ENCODE measurements at regions not wholly inside any gene's neighbourhood (a gene's known extent, or its start where the extent isn't known, plus 50 kb on each side); places are given as distances from the start of the nearest gene placed in this dataset.

- no peak for ATAC-seq
- TF ChIP-seq, protein P1, sequence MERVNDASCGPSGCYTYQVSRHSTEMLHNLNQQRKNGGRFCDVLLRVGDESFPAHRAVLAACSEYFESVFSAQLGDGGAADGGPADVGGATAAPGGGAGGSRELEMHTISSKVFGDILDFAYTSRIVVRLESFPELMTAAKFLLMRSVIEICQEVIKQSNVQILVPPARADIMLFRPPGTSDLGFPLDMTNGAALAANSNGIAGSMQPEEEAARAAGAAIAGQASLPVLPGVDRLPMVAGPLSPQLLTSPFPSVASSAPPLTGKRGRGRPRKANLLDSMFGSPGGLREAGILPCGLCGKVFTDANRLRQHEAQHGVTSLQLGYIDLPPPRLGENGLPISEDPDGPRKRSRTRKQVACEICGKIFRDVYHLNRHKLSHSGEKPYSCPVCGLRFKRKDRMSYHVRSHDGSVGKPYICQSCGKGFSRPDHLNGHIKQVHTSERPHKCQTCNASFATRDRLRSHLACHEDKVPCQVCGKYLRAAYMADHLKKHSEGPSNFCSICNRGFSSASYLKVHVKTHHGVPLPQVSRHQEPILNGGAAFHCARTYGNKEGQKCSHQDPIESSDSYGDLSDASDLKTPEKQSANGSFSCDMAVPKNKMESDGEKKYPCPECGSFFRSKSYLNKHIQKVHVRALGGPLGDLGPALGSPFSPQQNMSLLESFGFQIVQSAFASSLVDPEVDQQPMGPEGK (CRISPR knock-in tag; IDR thresholded peaks at IDR 0.05; ENCODE audit: borderline replicate concordance) = no peak
- TF ChIP-seq, protein P2, sequence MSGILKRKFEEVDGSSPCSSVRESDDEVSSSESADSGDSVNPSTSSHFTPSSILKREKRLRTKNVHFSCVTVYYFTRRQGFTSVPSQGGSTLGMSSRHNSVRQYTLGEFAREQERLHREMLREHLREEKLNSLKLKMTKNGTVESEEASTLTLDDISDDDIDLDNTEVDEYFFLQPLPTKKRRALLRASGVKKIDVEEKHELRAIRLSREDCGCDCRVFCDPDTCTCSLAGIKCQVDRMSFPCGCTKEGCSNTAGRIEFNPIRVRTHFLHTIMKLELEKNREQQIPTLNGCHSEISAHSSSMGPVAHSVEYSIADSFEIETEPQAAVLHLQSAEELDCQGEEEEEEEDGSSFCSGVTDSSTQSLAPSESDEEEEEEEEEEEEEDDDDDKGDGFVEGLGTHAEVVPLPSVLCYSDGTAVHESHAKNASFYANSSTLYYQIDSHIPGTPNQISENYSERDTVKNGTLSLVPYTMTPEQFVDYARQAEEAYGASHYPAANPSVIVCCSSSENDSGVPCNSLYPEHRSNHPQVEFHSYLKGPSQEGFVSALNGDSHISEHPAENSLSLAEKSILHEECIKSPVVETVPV (CRISPR knock-in tag; IDR thresholded peaks at IDR 0.05) = no peak
- TF ChIP-seq ZNF70 (CRISPR knock-in tag; IDR thresholded peaks at IDR 0.05) (no peak), TOX (CRISPR knock-in tag; IDR thresholded peaks at IDR 0.05; ENCODE audit: borderline replicate concordance) (no peak), ESRRG (CRISPR knock-in tag; IDR thresholded peaks at IDR 0.05) (no peak), ISL1 (CRISPR knock-in tag; IDR thresholded peaks at IDR 0.05) (no peak), TSHZ2 (CRISPR knock-in tag; IDR thresholded peaks at IDR 0.05) (no peak), ZNF565 (CRISPR knock-in tag; conservative IDR thresholded peaks at IDR 0.05; ENCODE audit: low read depth) (no peak), PPARA (CRISPR knock-in tag; IDR thresholded peaks at IDR 0.05; ENCODE audit: borderline replicate concordance) (no peak), CSDC2 (CRISPR knock-in tag; IDR thresholded peaks at IDR 0.05) (no peak), ZC3H10 (CRISPR knock-in tag; IDR thresholded peaks at IDR 0.05) (no peak)
These were observed 86.9 kb upstream of the SLC25A26 start for GRCh38 chr3:66133853-66134445.

DNA sequence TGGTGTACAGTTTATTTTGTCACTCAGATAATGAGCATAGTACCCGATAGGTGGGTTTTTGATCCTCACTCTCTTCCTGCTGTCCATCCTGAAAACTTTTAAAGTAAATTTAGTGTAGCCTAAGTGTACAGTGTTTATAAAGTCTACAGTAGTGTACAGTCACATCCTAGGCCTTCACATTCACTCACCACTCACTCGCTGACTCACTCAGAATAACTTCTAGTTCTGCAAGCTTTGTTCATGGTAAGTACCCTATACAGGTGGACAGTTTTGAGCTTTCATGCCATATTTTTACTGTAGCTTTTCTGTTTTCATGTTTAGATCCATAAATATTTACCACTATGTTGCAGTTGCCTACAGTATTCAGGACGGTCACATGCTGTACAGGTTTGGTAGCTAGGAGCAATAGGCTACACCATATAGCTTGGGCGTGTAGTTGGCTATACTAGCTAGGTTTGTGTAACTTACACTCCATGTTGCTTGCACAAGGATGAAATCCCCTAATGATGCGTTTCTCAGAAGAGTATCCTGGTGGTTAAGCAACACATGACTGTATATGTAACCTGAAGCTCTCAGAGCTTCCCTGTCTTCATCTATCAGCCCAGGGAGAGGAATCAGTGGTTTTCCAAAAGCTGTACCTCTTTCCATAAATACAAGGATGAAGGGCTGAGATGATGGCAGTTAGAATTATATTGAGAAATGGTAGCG lies 87.6 kb upstream of the SLC25A26 start:
- TF ChIP-seq TSHZ2 (CRISPR knock-in tag; IDR thresholded peaks at IDR 0.05) (no peak), GLIS3 (CRISPR knock-in tag; IDR thresholded peaks at IDR 0.05) (no peak), PPARA (CRISPR knock-in tag; IDR thresholded peaks at IDR 0.05; ENCODE audit: borderline replicate concordance) (no peak), ZNF565 (CRISPR knock-in tag; conservative IDR thresholded peaks at IDR 0.05; ENCODE audit: low read depth) (no peak), ISL1 (CRISPR knock-in tag; IDR thresholded peaks at IDR 0.05) (no peak), CREB5 (CRISPR knock-in tag; IDR thresholded peaks at IDR 0.05; ENCODE audit: low read depth) (no peak), ZFP3 (CRISPR knock-in tag; IDR thresholded peaks at IDR 0.05) (no peak), ZNF8 (CRISPR knock-in tag; IDR thresholded peaks at IDR 0.05) (no peak), RARB (CRISPR knock-in tag; IDR thresholded peaks at IDR 0.05) (no peak), ZC3H10 (CRISPR knock-in tag; IDR thresholded peaks at IDR 0.05) (no peak), ZNF70 (CRISPR knock-in tag; IDR thresholded peaks at IDR 0.05) (no peak), OSR1 (CRISPR knock-in tag; IDR thresholded peaks at IDR 0.05) (no peak), TOX (CRISPR knock-in tag; IDR thresholded peaks at IDR 0.05; ENCODE audit: borderline replicate concordance) (no peak), ARNTL (CRISPR knock-in tag; IDR thresholded peaks at IDR 0.05; ENCODE audit: borderline replicate concordance, low read depth) (no peak)
- TF ChIP-seq, protein P3, sequence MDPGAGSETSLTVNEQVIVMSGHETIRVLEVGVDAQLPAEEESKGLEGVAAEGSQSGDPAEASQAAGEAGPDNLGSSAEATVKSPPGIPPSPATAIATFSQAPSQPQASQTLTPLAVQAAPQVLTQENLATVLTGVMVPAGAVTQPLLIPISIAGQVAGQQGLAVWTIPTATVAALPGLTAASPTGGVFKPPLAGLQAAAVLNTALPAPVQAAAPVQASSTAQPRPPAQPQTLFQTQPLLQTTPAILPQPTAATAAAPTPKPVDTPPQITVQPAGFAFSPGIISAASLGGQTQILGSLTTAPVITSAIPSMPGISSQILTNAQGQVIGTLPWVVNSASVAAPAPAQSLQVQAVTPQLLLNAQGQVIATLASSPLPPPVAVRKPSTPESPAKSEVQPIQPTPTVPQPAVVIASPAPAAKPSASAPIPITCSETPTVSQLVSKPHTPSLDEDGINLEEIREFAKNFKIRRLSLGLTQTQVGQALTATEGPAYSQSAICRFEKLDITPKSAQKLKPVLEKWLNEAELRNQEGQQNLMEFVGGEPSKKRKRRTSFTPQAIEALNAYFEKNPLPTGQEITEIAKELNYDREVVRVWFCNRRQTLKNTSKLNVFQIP (CRISPR knock-in tag; IDR thresholded peaks at IDR 0.05; ENCODE audit: borderline replicate concordance, low read depth) = no peak
- TF ChIP-seq, protein P1 (CRISPR knock-in tag; IDR thresholded peaks at IDR 0.05; ENCODE audit: borderline replicate concordance) = no peak
- TF ChIP-seq, protein P2 (CRISPR knock-in tag; IDR thresholded peaks at IDR 0.05) = no peak
- ATAC-seq = peak; percentile 92
